ENCODE measurements at regions not wholly inside any gene's neighbourhood (a gene's known extent, or its start where the extent isn't known, plus 50 kb on each side); places are given as distances from the start of the nearest gene placed in this dataset.

GRCh38 chr12:72082986-72083820, 144.6 kb downstream of the TPH2 start:
- Mint-ChIP-seq H3K36me3 (ENCODE audit: low read depth) (no peaks in the 10 kb centered on the region), H3K27me3 (ENCODE audit: insufficient read depth) (peaks cover 6% of the 10 kb centered on the region), H3K9me3 (no peaks in the 10 kb centered on the region), H3K27ac (no peak overlapping the region), H3K4me3 (no peak overlapping the region), H3K4me1 (ENCODE audit: low read depth) (peaks cover 6% of the 10 kb centered on the region; the same call in 1 of the 2 replicates)
- DNase-seq = no peak
- TF ChIP-seq CTCF (IDR thresholded peaks at IDR 0.05) = no peak

GRCh38 chr12:72084061-72084460, 145.4 kb downstream of the TPH2 start:
- Mint-ChIP-seq H3K4me3 (no peak overlapping the region), H3K4me1 (ENCODE audit: low read depth) (peaks cover 6% of the 10 kb centered on the region; the same call in 1 of the 2 replicates), H3K27me3 (ENCODE audit: insufficient read depth) (peaks cover 6% of the 10 kb centered on the region), H3K36me3 (ENCODE audit: low read depth) (no peaks in the 10 kb centered on the region), H3K9me3 (no peaks in the 10 kb centered on the region), H3K27ac (no peak overlapping the region)
- no peak for DNase-seq
- TF ChIP-seq CTCF (IDR thresholded peaks at IDR 0.05) = no peak

- TF ChIP-seq CTCF (IDR thresholded peaks at IDR 0.05) = no peak
- Mint-ChIP-seq H3K36me3 (ENCODE audit: low read depth) (no peaks in the 10 kb centered on the region), H3K4me1 (ENCODE audit: low read depth) (peaks cover 6% of the 10 kb centered on the region; the same call in 1 of the 2 replicates), H3K9me3 (no peaks in the 10 kb centered on the region), H3K27ac (no peak overlapping the region), H3K4me3 (no peak overlapping the region), H3K27me3 (ENCODE audit: insufficient read depth) (peaks cover 4% of the 10 kb centered on the region; the same call in 1 of the 2 replicates)
- no peak for DNase-seq
These were observed 146.2 kb downstream of the TPH2 start for GRCh38 chr12:72084880-72085279.

GRCh38 chr12:72089678-72090077, 151.0 kb downstream of the TPH2 start:
- H3K4me1 Mint-ChIP-seq (ENCODE audit: low read depth) = peaks cover 6% of the 10 kb centered on the region; the same call in 1 of the 2 replicates
- H3K4me3 Mint-ChIP-seq = no peak overlapping the region
- no peak for TF ChIP-seq CTCF (IDR thresholded peaks at IDR 0.05)

GRCh38 chr12:72093424-72093823, 154.8 kb downstream of the TPH2 start:
- no peak overlapping the region for H3K4me3 Mint-ChIP-seq
- H3K27ac Mint-ChIP-seq = no peak overlapping the region
- no peaks in the 10 kb centered on the region for H3K4me1 Mint-ChIP-seq (ENCODE audit: low read depth)
- peaks cover 1% of the 10 kb centered on the region; the same call in 1 of the 2 replicates for H3K27me3 Mint-ChIP-seq (ENCODE audit: insufficient read depth)
- no peak for TF ChIP-seq CTCF (IDR thresholded peaks at IDR 0.05)
- no peak for DNase-seq
- no peaks in the 10 kb centered on the region for H3K36me3 Mint-ChIP-seq (ENCODE audit: low read depth)
- no peaks in the 10 kb centered on the region; the same call in 1 of the 2 replicates for H3K9me3 Mint-ChIP-seq

More at GRCh38 chr12:72089678-72090077, 151.0 kb downstream of the TPH2 start:
- Mint-ChIP-seq H3K27ac (no peak overlapping the region), H3K9me3 (no peaks in the 10 kb centered on the region; the same call in 1 of the 2 replicates), H3K36me3 (ENCODE audit: low read depth) (no peaks in the 10 kb centered on the region), H3K27me3 (ENCODE audit: insufficient read depth) (no peaks in the 10 kb centered on the region)
- DNase-seq = no peak
